GM12892 (cell line): ENCODE measurements at regions not wholly inside any gene's neighbourhood (a gene's known extent, or its start where the extent isn't known, plus 50 kb on each side); places are given as distances from the start of the nearest gene placed in this dataset.

ENCODE experiments used
- POLR2A ChIP-seq: IDR thresholded peaks from 2 replicates; pipeline ENCODE4 v1.6.1; 2011; ENCODE audit warnings: low read depth, low read length, control low read depth
- POLR2AphosphoS5 ChIP-seq: IDR thresholded peaks from 2 replicates; pipeline ENCODE4 v1.6.1; 2011; ENCODE audit warnings: low read depth, low read length, control low read depth
- TAF1 ChIP-seq: IDR thresholded peaks from 2 replicates; pipeline ENCODE4 v1.6.1; 2011; ENCODE audit warnings: low read depth, mild to moderate bottlenecking, control low read depth, low read length, borderline replicate concordance

- TF ChIP-seq POLR2A (no peak), TAF1 (no peak), POLR2AphosphoS5 (no peak)
Measured at GRCh38 chr17:77843896-77844295, 114.6 kb upstream of the TNRC6C start.
